HepG2 (cell line): ENCODE measurements at regions not wholly inside any gene's neighbourhood (a gene's known extent, or its start where the extent isn't known, plus 50 kb on each side); places are given as distances from the start of the nearest gene placed in this dataset.

Experiments
- ATF1 ChIP-seq: IDR thresholded peaks from 2 replicates; pipeline ENCODE4 v1.6.1; 2016; ENCODE audit warnings: mild to moderate bottlenecking, control low read depth
- EED ChIP-seq: sonication (generic); formaldehyde crosslinking; IDR thresholded peaks from 2 replicates; pipeline ENCODE4 v1.5.0; 2020; ENCODE audit warnings: mild to moderate bottlenecking, missing genetic modification reagents
- ELF3 ChIP-seq: IDR thresholded peaks from 2 replicates; pipeline ENCODE4 v1.6.1; 2016; ENCODE audit warnings: missing genetic modification reagents, missing compliant biosample characterization
- GABPB1 ChIP-seq: IDR thresholded peaks from 2 replicates; pipeline ENCODE4 v1.6.1; 2016; ENCODE audit warnings: mild to moderate bottlenecking, missing genetic modification reagents, moderate library complexity, missing compliant biosample characterization
- GATAD2A ChIP-seq: IDR thresholded peaks from 2 replicates; pipeline ENCODE4 v1.6.1; 2016
- HMG20A ChIP-seq: IDR thresholded peaks from 2 replicates; pipeline ENCODE4 v1.6.1; 2016; ENCODE audit warnings: borderline replicate concordance
- JUND ChIP-seq: sonication (generic); formaldehyde crosslinking; IDR thresholded peaks from 2 replicates; pipeline ENCODE4 v1.8.0; 2022; ENCODE audit warnings: mild to moderate bottlenecking, missing genetic modification reagents
- MAZ ChIP-seq, 2 experiments: sonication (generic) in 1 of 2; formaldehyde crosslinking in 1 of 2; IDR thresholded peaks; 2 replicates each; pipeline versions ENCODE4 v1.5.0 to v1.6.1; 2012 to 2020; ENCODE audit warnings: low read depth in 2 of 2, mild to moderate bottlenecking in 2 of 2, borderline replicate concordance in 1 of 2, improper control_type of control experiment in 1 of 2, low read length in 1 of 2, missing genetic modification reagents in 1 of 2, moderate library complexity in 1 of 2
- MTA1 ChIP-seq: sonication (generic); formaldehyde crosslinking; IDR thresholded peaks from 2 replicates; pipeline ENCODE4 v1.4.0; 2020; ENCODE audit warnings: missing genetic modification reagents, mild to moderate bottlenecking, borderline replicate concordance
- MZF1 ChIP-seq: sonication (generic); formaldehyde crosslinking; IDR thresholded peaks from 2 replicates; pipeline ENCODE4 v1.8.1; 2023; ENCODE audit warnings: mild to moderate bottlenecking, missing genetic modification reagents, borderline replicate concordance
- SMARCE1 ChIP-seq: fragments of 450-650 bp; IDR thresholded peaks from 2 replicates; pipeline ENCODE4 v1.6.1; 2017; ENCODE audit warnings: borderline replicate concordance
- TBL1XR1 ChIP-seq: fragments of 150-350 bp; IDR thresholded peaks from 2 replicates; pipeline ENCODE4 v1.6.1; 2014; ENCODE audit warnings: borderline replicate concordance, low read length; ENCODE audit not compliant: partially characterized antibody
- THAP11 ChIP-seq: IDR thresholded peaks from 2 replicates; pipeline ENCODE4 v1.6.1; 2016; ENCODE audit warnings: missing biosample characterization, missing genetic modification reagents
- ZNF34 ChIP-seq: sonication (generic); formaldehyde crosslinking; IDR thresholded peaks from 2 replicates; pipeline ENCODE4 v1.4.0; 2020; ENCODE audit warnings: mild to moderate bottlenecking, missing genetic modification reagents, borderline replicate concordance
- ZNF549 ChIP-seq: sonication (generic); formaldehyde crosslinking; IDR thresholded peaks from 2 replicates; pipeline ENCODE4 v1.5.0; 2020; ENCODE audit warnings: missing genetic modification reagents
- ZNF776 ChIP-seq: sonication (generic); formaldehyde crosslinking; IDR thresholded peaks from 2 replicates; pipeline ENCODE4 v1.4.0; 2020; ENCODE audit warnings: mild to moderate bottlenecking, missing genetic modification reagents
- TF ChIP-seq, protein P1 (sequence below): sonication (generic); formaldehyde crosslinking; IDR thresholded peaks from 2 replicates; pipeline ENCODE4 v1.5.1; 2020; ENCODE audit warnings: missing genetic modification reagents, mild to moderate bottlenecking, borderline replicate concordance
- TF ChIP-seq, protein P2 (sequence below): sonication (generic); formaldehyde crosslinking; IDR thresholded peaks from 2 replicates; pipeline ENCODE4 v1.5.1; 2020; ENCODE audit warnings: mild to moderate bottlenecking, missing genetic modification reagents, moderate library complexity
- TF ChIP-seq, protein P3 (sequence below): sonication (generic); formaldehyde crosslinking; IDR thresholded peaks from 2 replicates; pipeline ENCODE4 v1.4.0; 2020; ENCODE audit warnings: missing genetic modification reagents
- TF ChIP-seq, protein P4 (sequence below): sonication (generic); formaldehyde crosslinking; IDR thresholded peaks from 2 replicates; pipeline ENCODE4 v1.4.0; 2020; ENCODE audit warnings: mild to moderate bottlenecking, missing genetic modification reagents

DNA sequence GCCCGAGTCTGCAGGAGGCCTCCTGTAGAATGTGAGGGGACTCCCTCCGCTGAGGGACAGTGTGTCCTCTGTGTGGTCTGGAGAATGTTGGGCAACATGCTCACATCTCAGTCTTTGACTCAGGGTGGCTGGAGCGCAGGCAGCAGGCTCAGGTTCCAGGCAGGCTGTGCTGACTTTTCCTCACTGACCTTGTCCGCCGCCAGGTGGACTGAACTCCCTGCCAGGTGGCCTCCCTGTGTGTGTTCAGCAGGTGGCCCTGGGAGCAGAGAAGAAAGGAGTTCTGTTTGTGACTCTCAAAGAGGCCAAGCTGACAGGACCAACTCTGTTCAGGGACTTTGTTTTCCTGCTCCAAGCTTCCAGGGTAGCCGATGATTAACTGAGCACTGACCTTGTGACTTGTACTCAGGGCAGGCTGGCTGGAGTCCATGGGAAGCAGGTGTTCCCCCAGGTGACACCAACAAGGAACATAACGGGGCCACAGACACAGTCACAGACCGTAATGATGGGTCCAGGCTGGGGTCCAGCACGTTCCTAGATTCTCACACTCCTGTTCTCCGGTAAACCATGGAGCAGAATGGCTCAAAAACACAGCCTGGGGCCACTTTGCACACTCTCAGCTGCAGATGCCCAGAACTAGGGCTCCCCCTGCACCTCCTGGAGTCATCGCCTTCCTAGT, 439.8 kb downstream of the RNF144A start (continued):
- no peak for TF ChIP-seq MAZ (IDR thresholded peaks at IDR 0.05; ENCODE audit: borderline replicate concordance, low read depth, low read length)
- TF ChIP-seq MAZ (CRISPR knock-in tag; IDR thresholded peaks at IDR 0.05; ENCODE audit: low read depth): 0 out of 2 replicates have a peak, but pooled peaks have one; percentile 14
- no peak for TF ChIP-seq GABPB1 (CRISPR knock-in tag)
- TF ChIP-seq THAP11 (CRISPR knock-in tag): peak; percentile 26; the same call in 1 of the 2 replicates
- TF ChIP-seq, protein P1, sequence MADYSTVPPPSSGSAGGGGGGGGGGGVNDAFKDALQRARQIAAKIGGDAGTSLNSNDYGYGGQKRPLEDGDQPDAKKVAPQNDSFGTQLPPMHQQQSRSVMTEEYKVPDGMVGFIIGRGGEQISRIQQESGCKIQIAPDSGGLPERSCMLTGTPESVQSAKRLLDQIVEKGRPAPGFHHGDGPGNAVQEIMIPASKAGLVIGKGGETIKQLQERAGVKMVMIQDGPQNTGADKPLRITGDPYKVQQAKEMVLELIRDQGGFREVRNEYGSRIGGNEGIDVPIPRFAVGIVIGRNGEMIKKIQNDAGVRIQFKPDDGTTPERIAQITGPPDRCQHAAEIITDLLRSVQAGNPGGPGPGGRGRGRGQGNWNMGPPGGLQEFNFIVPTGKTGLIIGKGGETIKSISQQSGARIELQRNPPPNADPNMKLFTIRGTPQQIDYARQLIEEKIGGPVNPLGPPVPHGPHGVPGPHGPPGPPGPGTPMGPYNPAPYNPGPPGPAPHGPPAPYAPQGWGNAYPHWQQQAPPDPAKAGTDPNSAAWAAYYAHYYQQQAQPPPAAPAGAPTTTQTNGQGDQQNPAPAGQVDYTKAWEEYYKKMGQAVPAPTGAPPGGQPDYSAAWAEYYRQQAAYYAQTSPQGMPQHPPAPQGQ: no peak
- TF ChIP-seq, protein P2, sequence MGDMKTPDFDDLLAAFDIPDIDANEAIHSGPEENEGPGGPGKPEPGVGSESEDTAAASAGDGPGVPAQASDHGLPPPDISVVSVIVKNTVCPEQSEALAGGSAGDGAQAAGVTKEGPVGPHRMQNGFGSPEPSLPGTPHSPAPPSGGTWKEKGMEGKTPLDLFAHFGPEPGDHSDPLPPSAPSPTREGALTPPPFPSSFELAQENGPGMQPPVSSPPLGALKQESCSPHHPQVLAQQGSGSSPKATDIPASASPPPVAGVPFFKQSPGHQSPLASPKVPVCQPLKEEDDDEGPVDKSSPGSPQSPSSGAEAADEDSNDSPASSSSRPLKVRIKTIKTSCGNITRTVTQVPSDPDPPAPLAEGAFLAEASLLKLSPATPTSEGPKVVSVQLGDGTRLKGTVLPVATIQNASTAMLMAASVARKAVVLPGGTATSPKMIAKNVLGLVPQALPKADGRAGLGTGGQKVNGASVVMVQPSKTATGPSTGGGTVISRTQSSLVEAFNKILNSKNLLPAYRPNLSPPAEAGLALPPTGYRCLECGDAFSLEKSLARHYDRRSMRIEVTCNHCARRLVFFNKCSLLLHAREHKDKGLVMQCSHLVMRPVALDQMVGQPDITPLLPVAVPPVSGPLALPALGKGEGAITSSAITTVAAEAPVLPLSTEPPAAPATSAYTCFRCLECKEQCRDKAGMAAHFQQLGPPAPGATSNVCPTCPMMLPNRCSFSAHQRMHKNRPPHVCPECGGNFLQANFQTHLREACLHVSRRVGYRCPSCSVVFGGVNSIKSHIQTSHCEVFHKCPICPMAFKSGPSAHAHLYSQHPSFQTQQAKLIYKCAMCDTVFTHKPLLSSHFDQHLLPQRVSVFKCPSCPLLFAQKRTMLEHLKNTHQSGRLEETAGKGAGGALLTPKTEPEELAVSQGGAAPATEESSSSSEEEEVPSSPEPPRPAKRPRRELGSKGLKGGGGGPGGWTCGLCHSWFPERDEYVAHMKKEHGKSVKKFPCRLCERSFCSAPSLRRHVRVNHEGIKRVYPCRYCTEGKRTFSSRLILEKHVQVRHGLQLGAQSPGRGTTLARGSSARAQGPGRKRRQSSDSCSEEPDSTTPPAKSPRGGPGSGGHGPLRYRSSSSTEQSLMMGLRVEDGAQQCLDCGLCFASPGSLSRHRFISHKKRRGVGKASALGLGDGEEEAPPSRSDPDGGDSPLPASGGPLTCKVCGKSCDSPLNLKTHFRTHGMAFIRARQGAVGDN (CRISPR knock-in tag): peak; percentile 76
- TF ChIP-seq TBL1XR1: no peak
- TF ChIP-seq SMARCE1: no peak
- TF ChIP-seq ELF3 (CRISPR knock-in tag): peak; percentile 76
- TF ChIP-seq, protein P3, sequence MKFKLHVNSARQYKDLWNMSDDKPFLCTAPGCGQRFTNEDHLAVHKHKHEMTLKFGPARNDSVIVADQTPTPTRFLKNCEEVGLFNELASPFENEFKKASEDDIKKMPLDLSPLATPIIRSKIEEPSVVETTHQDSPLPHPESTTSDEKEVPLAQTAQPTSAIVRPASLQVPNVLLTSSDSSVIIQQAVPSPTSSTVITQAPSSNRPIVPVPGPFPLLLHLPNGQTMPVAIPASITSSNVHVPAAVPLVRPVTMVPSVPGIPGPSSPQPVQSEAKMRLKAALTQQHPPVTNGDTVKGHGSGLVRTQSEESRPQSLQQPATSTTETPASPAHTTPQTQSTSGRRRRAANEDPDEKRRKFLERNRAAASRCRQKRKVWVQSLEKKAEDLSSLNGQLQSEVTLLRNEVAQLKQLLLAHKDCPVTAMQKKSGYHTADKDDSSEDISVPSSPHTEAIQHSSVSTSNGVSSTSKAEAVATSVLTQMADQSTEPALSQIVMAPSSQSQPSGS (CRISPR knock-in tag): peak; percentile 38; the same call in 1 of the 2 replicates
- 0 out of 2 replicates have a peak, but pooled peaks have one; percentile 18 for TF ChIP-seq JUND (CRISPR knock-in tag)
- TF ChIP-seq, protein P4, sequence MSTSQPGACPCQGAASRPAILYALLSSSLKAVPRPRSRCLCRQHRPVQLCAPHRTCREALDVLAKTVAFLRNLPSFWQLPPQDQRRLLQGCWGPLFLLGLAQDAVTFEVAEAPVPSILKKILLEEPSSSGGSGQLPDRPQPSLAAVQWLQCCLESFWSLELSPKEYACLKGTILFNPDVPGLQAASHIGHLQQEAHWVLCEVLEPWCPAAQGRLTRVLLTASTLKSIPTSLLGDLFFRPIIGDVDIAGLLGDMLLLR: no peak
- TF ChIP-seq GATAD2A (CRISPR knock-in tag): peak; percentile 26; the same call in 1 of the 2 replicates
- TF ChIP-seq ZNF34: no peak
- no peak for TF ChIP-seq ZNF549 (CRISPR knock-in tag)
- 0 out of 2 replicates have a peak, but pooled peaks have one; percentile 11 for TF ChIP-seq EED (CRISPR knock-in tag)
- no peak for TF ChIP-seq ATF1
- no peak for TF ChIP-seq ZNF776 (CRISPR knock-in tag)
- peak; percentile 29; the same call in 1 of the 2 replicates for TF ChIP-seq HMG20A
- peak; percentile 92 for TF ChIP-seq MTA1 (CRISPR knock-in tag)
- no peak for TF ChIP-seq MZF1
